OCI-LY7 (cell line): ENCODE measurements at regions not wholly inside any gene's neighbourhood (a gene's known extent, or its start where the extent isn't known, plus 50 kb on each side); places are given as distances from the start of the nearest gene placed in this dataset.

Experiments
- BruUV-seq: library from RNA; stranded (reverse); fragments of 400-500 nt; replicated peaks from 2 replicates; lab custom pipeline; 2021; lab: Mats Ljungman, UMichigan
- CTCF ChIA-PET: fragments of 300-600 bp; sonication (Branson Sonifier 250); formaldehyde crosslinking; loops from one replicate; lab custom pipeline; 2022; ENCODE audit warnings: antibody characterized with exemption; ENCODE audit not compliant: unreplicated experiment; lab: Charles Lee
- POLR2A ChIA-PET: fragments of 300-600 bp; sonication (Branson Sonifier 250); formaldehyde crosslinking; loops from one replicate; lab custom pipeline; 2022; ENCODE audit warnings: antibody characterized with exemption; lab: Charles Lee
- DNase-seq: peaks from one replicate; pipeline ENCODE4 v3.0.0-alpha.2; 2015; ENCODE audit warnings: low spot score
- H2AFZ ChIP-seq: fragments of 200-600 bp; sonication (generic), shearing (Covaris generic); 2 replicates; pipeline ENCODE4 v1.6.1; 2014; ENCODE audit warnings: mild to moderate bottlenecking, antibody characterized with exemption, low read length, moderate library complexity
- H3K27ac ChIP-seq: fragments of 200-600 bp; sonication (generic); 2 replicates; pipeline ENCODE4 v1.5.1; 2014; ENCODE audit warnings: mixed run types, low read depth, mild to moderate bottlenecking, moderate library complexity, low read length, inconsistent platforms; ENCODE audit not compliant: poor library complexity, severe bottlenecking
- H3K36me3 ChIP-seq: fragments of 200-600 bp; sonication (generic); 2 replicates; pipeline ENCODE4 v1.6.1; 2014; ENCODE audit warnings: mild to moderate bottlenecking, antibody characterized with exemption, low read length, moderate library complexity, mixed read lengths; ENCODE audit not compliant: insufficient read depth
- H3K4me1 ChIP-seq: fragments of 200-600 bp; sonication (generic); 2 replicates; pipeline ENCODE4 v1.5.1; 2014; ENCODE audit warnings: mild to moderate bottlenecking, low read length; ENCODE audit not compliant: insufficient read depth, poor library complexity, severe bottlenecking
- H3K4me2 ChIP-seq: fragments of 200-600 bp; sonication (generic); 2 replicates; pipeline ENCODE4 v1.6.1; 2014; ENCODE audit warnings: mild to moderate bottlenecking, low read length
- H3K4me3 ChIP-seq: fragments of 200-600 bp; sonication (generic); 2 replicates; pipeline ENCODE4 v1.5.1; 2014; ENCODE audit warnings: mild to moderate bottlenecking, low read depth, low read length; ENCODE audit not compliant: poor library complexity, severe bottlenecking
- H3K79me2 ChIP-seq: fragments of 200-600 bp; sonication (generic); 2 replicates; pipeline ENCODE4 v1.6.1; 2016; ENCODE audit warnings: low read depth, mild to moderate bottlenecking, low read length, moderate library complexity, mixed read lengths; ENCODE audit not compliant: insufficient read depth
- H3K9me2 ChIP-seq: fragments of 200-600 bp; sonication (generic); 2 replicates; pipeline ENCODE4 v1.6.1; 2016; ENCODE audit warnings: mild to moderate bottlenecking, low read length, mixed read lengths; ENCODE audit not compliant: insufficient read depth
- H3K9me3 ChIP-seq: fragments of 200-600 bp; sonication (generic); 2 replicates; pipeline ENCODE4 v1.6.1; 2014; ENCODE audit warnings: mild to moderate bottlenecking, mixed run types, low read length, mixed read lengths
- H4K20me1 ChIP-seq: fragments of 200-600 bp; sonication (generic); 2 replicates; pipeline ENCODE4 v1.6.1; 2014; ENCODE audit warnings: mild to moderate bottlenecking, antibody characterized with exemption, low read length, moderate library complexity, mixed read lengths; ENCODE audit not compliant: insufficient read depth
- CTCF ChIP-seq: fragments of 200-600 bp; sonication (generic); conservative IDR thresholded peaks from 2 replicates; pipeline ENCODE4 v1.5.1; 2014; ENCODE audit warnings: mild to moderate bottlenecking, antibody characterized with exemption, low read length, moderate library complexity, mixed read lengths
- EZH2phosphoT487 ChIP-seq: fragments of 200-600 bp; sonication (generic); IDR thresholded peaks from 2 replicates; pipeline ENCODE4 v1.6.1; 2018; ENCODE audit warnings: low read depth, borderline replicate concordance, mild to moderate bottlenecking, mixed run types, antibody characterized with exemption, low read length, moderate library complexity, mixed read lengths
- intact Hi-C: fragments of 100-400 bp; cut with micrococcal nuclease; formaldehyde crosslinking; loops from one replicate; pipeline ENCODE4 v1.10.0; 2022; ENCODE audit not compliant: unreplicated experiment

- POLR2A ChIA-PET, result interaction anchor here (0.8 kb wide), 1 partner anchor 20 kb away, joined by 4 read pairs; no protein-coding TSS in a partner anchor
- Histone ChIP-seq H3K9me2 (no peaks in the 10 kb centered on the region), H3K36me3 (no peaks in the 10 kb centered on the region), H4K20me1 (no peaks in the 10 kb centered on the region), H3K4me3 (no peak overlapping the region), H3K4me1 (no peaks in the 10 kb centered on the region), H3K9me3 (no peaks in the 10 kb centered on the region), H2AFZ (no peak overlapping the region), H3K79me2 (no peaks in the 10 kb centered on the region), H3K27ac (no peak overlapping the region), H3K4me2 (no peak overlapping the region)
- intact Hi-C loops, result no loop called here
- no TSS peak for BruUV-seq
- CTCF ChIA-PET, result no interaction called here
- TF ChIP-seq CTCF (no peak), EZH2phosphoT487 (no peak)
- DNase-seq, result no peak
Measured at GRCh38 chr2:120403261-120403660, 57.3 kb downstream of the INHBB start.

GRCh38 chr2:120403676-120404075 is 57.7 kb downstream of the INHBB start:
- Histone ChIP-seq H3K4me2 (no peak overlapping the region), H3K36me3 (no peaks in the 10 kb centered on the region), H2AFZ (no peak overlapping the region), H3K79me2 (no peaks in the 10 kb centered on the region), H3K9me3 (0 out of 2 replicates have a peak, but pooled peaks cover 4% of the 10 kb centered on the region), H3K9me2 (no peaks in the 10 kb centered on the region), H3K4me1 (no peaks in the 10 kb centered on the region), H3K27ac (no peak overlapping the region), H4K20me1 (no peaks in the 10 kb centered on the region), H3K4me3 (no peak overlapping the region)
- ChIA-PET POLR2A (interaction anchor here (0.8 kb wide), 1 partner anchor 20 kb away, joined by 4 read pairs; no protein-coding TSS in a partner anchor), CTCF (no interaction called here)
- BruUV-seq, result no TSS peak
- TF ChIP-seq EZH2phosphoT487, result no peak
- no peak for TF ChIP-seq CTCF
- DNase-seq, result no peak
- intact Hi-C loops, result no loop called here

GRCh38 chr2:120404274-120404673 is 58.3 kb downstream of the INHBB start:
- H3K4me1 ChIP-seq, result no peaks in the 10 kb centered on the region
- H3K79me2 ChIP-seq, result no peaks in the 10 kb centered on the region
- no peak for DNase-seq
- H2AFZ ChIP-seq, result no peak overlapping the region
- ChIA-PET CTCF (no interaction called here), POLR2A (interaction anchor here (0.8 kb wide), 1 partner anchor 19 kb away, joined by 4 read pairs; no protein-coding TSS in a partner anchor)
- H3K9me3 ChIP-seq, result 0 out of 2 replicates have a peak, but pooled peaks cover 5% of the 10 kb centered on the region
- H3K4me2 ChIP-seq, result no peak overlapping the region
- no peaks in the 10 kb centered on the region for H4K20me1 ChIP-seq
- intact Hi-C loops, result no loop called here
- no TSS peak for BruUV-seq
- no peak overlapping the region for H3K27ac ChIP-seq
- H3K4me3 ChIP-seq, result no peak overlapping the region
- TF ChIP-seq CTCF (no peak), EZH2phosphoT487 (no peak)
- H3K36me3 ChIP-seq, result no peaks in the 10 kb centered on the region
- H3K9me2 ChIP-seq, result no peaks in the 10 kb centered on the region
